Panc1 (cell line): ENCODE measurements at regions not wholly inside any gene's neighbourhood (a gene's known extent, or its start where the extent isn't known, plus 50 kb on each side); places are given as distances from the start of the nearest gene placed in this dataset.

Experiments
- POLR2AphosphoS5 ChIP-seq: IDR thresholded peaks from 2 replicates; pipeline ENCODE4 v1.6.1; 2012; ENCODE audit warnings: mild to moderate bottlenecking, low read depth, low read length, moderate library complexity
- SIN3A ChIP-seq: IDR thresholded peaks from 2 replicates; pipeline ENCODE4 v1.6.1; 2012; ENCODE audit warnings: low read depth, mild to moderate bottlenecking, low read length, moderate library complexity, borderline replicate concordance; ENCODE audit not compliant: insufficient read depth
- TCF7L2 ChIP-seq: IDR thresholded peaks from 2 replicates; pipeline ENCODE4 v1.6.1; 2011; ENCODE audit warnings: mild to moderate bottlenecking, low read depth, low read length, inconsistent platforms
- TF ChIP-seq, protein P1 (sequence below): fragments of 450-650 bp; IDR thresholded peaks from 2 replicates; pipeline ENCODE4 v1.5.1; 2017; ENCODE audit warnings: mild to moderate bottlenecking
- TF ChIP-seq, protein P2 (sequence below), 2 experiments: IDR thresholded peaks; 2 replicates each; pipeline ENCODE4 v1.6.1; 2011 to 2012; ENCODE audit warnings: low read depth in 2 of 2, control low read depth in 1 of 2, low read length in 1 of 2, mild to moderate bottlenecking in 1 of 2, moderate library complexity in 1 of 2; ENCODE audit not compliant: insufficient read depth in 1 of 2

DNA sequence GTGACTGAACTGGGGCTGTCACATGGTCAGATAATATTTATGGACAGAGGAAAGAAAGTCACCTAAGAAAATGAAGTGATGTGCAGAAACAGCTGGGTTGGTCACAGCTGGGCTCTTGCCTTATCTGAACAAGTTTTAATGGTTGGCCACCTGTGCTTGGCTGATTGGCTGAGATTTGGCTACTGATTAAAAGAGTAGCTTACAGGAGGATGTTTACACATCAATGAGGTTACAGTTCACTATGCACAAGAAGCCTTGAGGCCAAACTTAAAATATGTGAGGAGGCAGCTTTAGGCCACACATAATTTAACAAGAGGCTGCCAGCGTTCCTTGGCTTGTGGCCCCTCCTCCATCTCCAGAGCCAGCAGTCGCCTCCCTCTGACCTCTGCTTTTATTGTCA lies 99.2 kb upstream of the C1QTNF9B start:
- TF ChIP-seq, protein P1, sequence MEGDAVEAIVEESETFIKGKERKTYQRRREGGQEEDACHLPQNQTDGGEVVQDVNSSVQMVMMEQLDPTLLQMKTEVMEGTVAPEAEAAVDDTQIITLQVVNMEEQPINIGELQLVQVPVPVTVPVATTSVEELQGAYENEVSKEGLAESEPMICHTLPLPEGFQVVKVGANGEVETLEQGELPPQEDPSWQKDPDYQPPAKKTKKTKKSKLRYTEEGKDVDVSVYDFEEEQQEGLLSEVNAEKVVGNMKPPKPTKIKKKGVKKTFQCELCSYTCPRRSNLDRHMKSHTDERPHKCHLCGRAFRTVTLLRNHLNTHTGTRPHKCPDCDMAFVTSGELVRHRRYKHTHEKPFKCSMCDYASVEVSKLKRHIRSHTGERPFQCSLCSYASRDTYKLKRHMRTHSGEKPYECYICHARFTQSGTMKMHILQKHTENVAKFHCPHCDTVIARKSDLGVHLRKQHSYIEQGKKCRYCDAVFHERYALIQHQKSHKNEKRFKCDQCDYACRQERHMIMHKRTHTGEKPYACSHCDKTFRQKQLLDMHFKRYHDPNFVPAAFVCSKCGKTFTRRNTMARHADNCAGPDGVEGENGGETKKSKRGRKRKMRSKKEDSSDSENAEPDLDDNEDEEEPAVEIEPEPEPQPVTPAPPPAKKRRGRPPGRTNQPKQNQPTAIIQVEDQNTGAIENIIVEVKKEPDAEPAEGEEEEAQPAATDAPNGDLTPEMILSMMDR, result no peak
- TF ChIP-seq POLR2AphosphoS5 (no peak), SIN3A (no peak), TCF7L2 (no peak)
- TF ChIP-seq, protein P2, sequence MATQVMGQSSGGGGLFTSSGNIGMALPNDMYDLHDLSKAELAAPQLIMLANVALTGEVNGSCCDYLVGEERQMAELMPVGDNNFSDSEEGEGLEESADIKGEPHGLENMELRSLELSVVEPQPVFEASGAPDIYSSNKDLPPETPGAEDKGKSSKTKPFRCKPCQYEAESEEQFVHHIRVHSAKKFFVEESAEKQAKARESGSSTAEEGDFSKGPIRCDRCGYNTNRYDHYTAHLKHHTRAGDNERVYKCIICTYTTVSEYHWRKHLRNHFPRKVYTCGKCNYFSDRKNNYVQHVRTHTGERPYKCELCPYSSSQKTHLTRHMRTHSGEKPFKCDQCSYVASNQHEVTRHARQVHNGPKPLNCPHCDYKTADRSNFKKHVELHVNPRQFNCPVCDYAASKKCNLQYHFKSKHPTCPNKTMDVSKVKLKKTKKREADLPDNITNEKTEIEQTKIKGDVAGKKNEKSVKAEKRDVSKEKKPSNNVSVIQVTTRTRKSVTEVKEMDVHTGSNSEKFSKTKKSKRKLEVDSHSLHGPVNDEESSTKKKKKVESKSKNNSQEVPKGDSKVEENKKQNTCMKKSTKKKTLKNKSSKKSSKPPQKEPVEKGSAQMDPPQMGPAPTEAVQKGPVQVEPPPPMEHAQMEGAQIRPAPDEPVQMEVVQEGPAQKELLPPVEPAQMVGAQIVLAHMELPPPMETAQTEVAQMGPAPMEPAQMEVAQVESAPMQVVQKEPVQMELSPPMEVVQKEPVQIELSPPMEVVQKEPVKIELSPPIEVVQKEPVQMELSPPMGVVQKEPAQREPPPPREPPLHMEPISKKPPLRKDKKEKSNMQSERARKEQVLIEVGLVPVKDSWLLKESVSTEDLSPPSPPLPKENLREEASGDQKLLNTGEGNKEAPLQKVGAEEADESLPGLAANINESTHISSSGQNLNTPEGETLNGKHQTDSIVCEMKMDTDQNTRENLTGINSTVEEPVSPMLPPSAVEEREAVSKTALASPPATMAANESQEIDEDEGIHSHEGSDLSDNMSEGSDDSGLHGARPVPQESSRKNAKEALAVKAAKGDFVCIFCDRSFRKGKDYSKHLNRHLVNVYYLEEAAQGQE (IDR thresholded peaks at IDR 0.05; ENCODE audit: insufficient read depth in 1 of 2, low read depth in 2 of 2, low read length in 1 of 2), result no peak
